ENCODE measurements at regions not wholly inside any gene's neighbourhood (a gene's known extent, or its start where the extent isn't known, plus 50 kb on each side); places are given as distances from the start of the nearest gene placed in this dataset.
"Not testable (repeated sequence)": the region's sequence is repeated elsewhere in the genome, so short reads cannot be mapped to it uniquely, and the experiment has no call there.

GRCh38 chr1:103271471-103271870 is 163.1 kb upstream of the COL11A1 start:
- H3K36me3 Mint-ChIP-seq (ENCODE audit: low read depth); H3K4me1 Mint-ChIP-seq (ENCODE audit: low read depth); ATAC-seq; H3K27me3 Mint-ChIP-seq (ENCODE audit: low read depth); CTCF ChIA-PET; H3K27ac Mint-ChIP-seq; DNase-seq; H3K9me3 Mint-ChIP-seq (ENCODE audit: insufficient read depth); POLR2A ChIA-PET; H3K4me3 Mint-ChIP-seq: not testable (repeated sequence)

- no peaks in the 10 kb centered on the region for H3K4me1 Mint-ChIP-seq (ENCODE audit: low read depth)
- no peak overlapping the region for H3K4me3 Mint-ChIP-seq
- H3K9me3 Mint-ChIP-seq (ENCODE audit: insufficient read depth), result no peaks in the 10 kb centered on the region
- H3K36me3 Mint-ChIP-seq (ENCODE audit: low read depth), result no peaks in the 10 kb centered on the region
- CTCF ChIA-PET, result no interaction called here
- no peak overlapping the region for H3K27ac Mint-ChIP-seq
- no peak for ATAC-seq
- no peaks in the 10 kb centered on the region for H3K27me3 Mint-ChIP-seq (ENCODE audit: low read depth)
- POLR2A ChIA-PET, result no interaction called here
- no peak for DNase-seq
Observed at GRCh38 chr1:103267893-103268292, 159.6 kb upstream of the COL11A1 start.

- ATAC-seq, result no peak
Observed at GRCh38 chr1:103267266-103267665, 158.9 kb upstream of the COL11A1 start.

GRCh38 chr1:103266036-103266435 is 157.7 kb upstream of the COL11A1 start:
- H3K9me3 Mint-ChIP-seq (ENCODE audit: insufficient read depth), result no peaks in the 10 kb centered on the region
- POLR2A ChIA-PET, result no interaction called here
- H3K27me3 Mint-ChIP-seq (ENCODE audit: low read depth), result no peaks in the 10 kb centered on the region
- no peaks in the 10 kb centered on the region for H3K36me3 Mint-ChIP-seq (ENCODE audit: low read depth)
- ATAC-seq, result no peak
- CTCF ChIA-PET, result no interaction called here
- no peak overlapping the region for H3K27ac Mint-ChIP-seq
- no peak overlapping the region for H3K4me3 Mint-ChIP-seq
- no peak for DNase-seq
- no peaks in the 10 kb centered on the region for H3K4me1 Mint-ChIP-seq (ENCODE audit: low read depth)

More at GRCh38 chr1:103267266-103267665, 158.9 kb upstream of the COL11A1 start:
- DNase-seq, result no peak
- POLR2A ChIA-PET, result no interaction called here
- no peaks in the 10 kb centered on the region for H3K9me3 Mint-ChIP-seq (ENCODE audit: insufficient read depth)
- H3K27ac Mint-ChIP-seq, result no peak overlapping the region
- no peaks in the 10 kb centered on the region for H3K36me3 Mint-ChIP-seq (ENCODE audit: low read depth)
- no peaks in the 10 kb centered on the region for H3K27me3 Mint-ChIP-seq (ENCODE audit: low read depth)
- H3K4me1 Mint-ChIP-seq (ENCODE audit: low read depth), result no peaks in the 10 kb centered on the region
- CTCF ChIA-PET, result no interaction called here
- H3K4me3 Mint-ChIP-seq, result no peak overlapping the region

- Mint-ChIP-seq H3K27ac (no peak overlapping the region), H3K4me3 (no peak overlapping the region), H3K4me1 (ENCODE audit: low read depth) (no peaks in the 10 kb centered on the region), H3K27me3 (ENCODE audit: low read depth) (no peaks in the 10 kb centered on the region), H3K9me3 (ENCODE audit: insufficient read depth) (no peaks in the 10 kb centered on the region), H3K36me3 (ENCODE audit: low read depth) (no peaks in the 10 kb centered on the region)
- POLR2A ChIA-PET, result no interaction called here
- ATAC-seq (no peak), DNase-seq (no peak)
- CTCF ChIA-PET, result no interaction called here
Observed at GRCh38 chr1:103265551-103265950, 157.2 kb upstream of the COL11A1 start.

- POLR2A ChIA-PET, result no interaction called here
- H3K4me1 Mint-ChIP-seq (ENCODE audit: low read depth), result no peaks in the 10 kb centered on the region
- DNase-seq (no peak), ATAC-seq (no peak)
- H3K27ac Mint-ChIP-seq, result no peak overlapping the region
- H3K9me3 Mint-ChIP-seq (ENCODE audit: insufficient read depth), result no peaks in the 10 kb centered on the region
- H3K27me3 Mint-ChIP-seq (ENCODE audit: low read depth), result no peaks in the 10 kb centered on the region
- H3K36me3 Mint-ChIP-seq (ENCODE audit: low read depth), result no peaks in the 10 kb centered on the region
- no peak overlapping the region for H3K4me3 Mint-ChIP-seq
- CTCF ChIA-PET, result no interaction called here
Observed at GRCh38 chr1:103259982-103260381, 151.7 kb upstream of the COL11A1 start.

GRCh38 chr1:103256490-103256889 is 148.2 kb upstream of the COL11A1 start:
- no peak for ATAC-seq
- Mint-ChIP-seq H3K36me3 (ENCODE audit: low read depth) (no peaks in the 10 kb centered on the region), H3K27me3 (ENCODE audit: low read depth) (no peaks in the 10 kb centered on the region), H3K4me1 (ENCODE audit: low read depth) (no peaks in the 10 kb centered on the region), H3K4me3 (no peak overlapping the region), H3K9me3 (ENCODE audit: insufficient read depth) (no peaks in the 10 kb centered on the region), H3K27ac (no peak overlapping the region)
- ChIA-PET CTCF (no interaction called here), POLR2A (no interaction called here)
- no peak for DNase-seq

- no peak overlapping the region for H3K27ac Mint-ChIP-seq
- no peak overlapping the region for H3K4me3 Mint-ChIP-seq
- DNase-seq, result no peak
- H3K27me3 Mint-ChIP-seq (ENCODE audit: low read depth), result no peaks in the 10 kb centered on the region
- no peaks in the 10 kb centered on the region for H3K4me1 Mint-ChIP-seq (ENCODE audit: low read depth)
- ChIA-PET POLR2A (no interaction called here), CTCF (no interaction called here)
- ATAC-seq, result no peak
- no peaks in the 10 kb centered on the region for H3K9me3 Mint-ChIP-seq (ENCODE audit: insufficient read depth)
- H3K36me3 Mint-ChIP-seq (ENCODE audit: low read depth), result no peaks in the 10 kb centered on the region
Observed at GRCh38 chr1:103254691-103255090, 146.4 kb upstream of the COL11A1 start.

- Mint-ChIP-seq H3K27ac (no peak overlapping the region), H3K27me3 (ENCODE audit: low read depth) (no peaks in the 10 kb centered on the region), H3K36me3 (ENCODE audit: low read depth) (no peaks in the 10 kb centered on the region), H3K9me3 (ENCODE audit: insufficient read depth) (no peaks in the 10 kb centered on the region), H3K4me1 (ENCODE audit: low read depth) (no peaks in the 10 kb centered on the region), H3K4me3 (no peak overlapping the region)
- no peak for DNase-seq
- ChIA-PET POLR2A (no interaction called here), CTCF (no interaction called here)
- no peak for ATAC-seq
Observed at GRCh38 chr1:103250441-103250861, 142.1 kb upstream of the COL11A1 start.

- H3K4me1 Mint-ChIP-seq (ENCODE audit: low read depth), result no peaks in the 10 kb centered on the region
- H3K27ac Mint-ChIP-seq, result no peak overlapping the region
- no peaks in the 10 kb centered on the region for H3K9me3 Mint-ChIP-seq (ENCODE audit: insufficient read depth)
- ChIA-PET CTCF (no interaction called here), POLR2A (no interaction called here)
- H3K27me3 Mint-ChIP-seq (ENCODE audit: low read depth), result no peaks in the 10 kb centered on the region
- H3K36me3 Mint-ChIP-seq (ENCODE audit: low read depth), result no peaks in the 10 kb centered on the region
- no peak overlapping the region for H3K4me3 Mint-ChIP-seq
- ATAC-seq (no peak), DNase-seq (no peak)
Observed at GRCh38 chr1:103248417-103249102, 140.2 kb upstream of the COL11A1 start.

GRCh38 chr1:103247517-103247916 is 139.2 kb upstream of the COL11A1 start:
- POLR2A ChIA-PET, result no interaction called here
- ATAC-seq (no peak), DNase-seq (no peak)
- Mint-ChIP-seq H3K27ac (no peak overlapping the region), H3K36me3 (ENCODE audit: low read depth) (no peaks in the 10 kb centered on the region), H3K9me3 (ENCODE audit: insufficient read depth) (no peaks in the 10 kb centered on the region), H3K4me1 (ENCODE audit: low read depth) (no peaks in the 10 kb centered on the region), H3K27me3 (ENCODE audit: low read depth) (no peaks in the 10 kb centered on the region), H3K4me3 (no peak overlapping the region)
- CTCF ChIA-PET, result no interaction called here

- ATAC-seq (no peak), DNase-seq (no peak)
- no peaks in the 10 kb centered on the region for H3K4me1 Mint-ChIP-seq (ENCODE audit: low read depth)
- H3K27ac Mint-ChIP-seq, result no peak overlapping the region
- H3K36me3 Mint-ChIP-seq (ENCODE audit: low read depth), result no peaks in the 10 kb centered on the region
- ChIA-PET CTCF (no interaction called here), POLR2A (no interaction called here)
- H3K9me3 Mint-ChIP-seq (ENCODE audit: insufficient read depth), result no peaks in the 10 kb centered on the region
- no peak overlapping the region for H3K4me3 Mint-ChIP-seq
- H3K27me3 Mint-ChIP-seq (ENCODE audit: low read depth), result no peaks in the 10 kb centered on the region
Observed at GRCh38 chr1:103243481-103243880, 135.2 kb upstream of the COL11A1 start.

- Mint-ChIP-seq H3K27ac (no peak overlapping the region), H3K9me3 (ENCODE audit: insufficient read depth) (no peaks in the 10 kb centered on the region), H3K36me3 (ENCODE audit: low read depth) (no peaks in the 10 kb centered on the region), H3K4me3 (no peak overlapping the region), H3K4me1 (ENCODE audit: low read depth) (no peaks in the 10 kb centered on the region), H3K27me3 (ENCODE audit: low read depth) (no peaks in the 10 kb centered on the region)
- no peak for ATAC-seq
- CTCF ChIA-PET, result no interaction called here
- POLR2A ChIA-PET, result no interaction called here
- DNase-seq, result no peak
Observed at GRCh38 chr1:103239034-103239433, 130.7 kb upstream of the COL11A1 start.
